ENCODE measurements at regions not wholly inside any gene's neighbourhood (a gene's known extent, or its start where the extent isn't known, plus 50 kb on each side); places are given as distances from the start of the nearest gene placed in this dataset.

DNA sequence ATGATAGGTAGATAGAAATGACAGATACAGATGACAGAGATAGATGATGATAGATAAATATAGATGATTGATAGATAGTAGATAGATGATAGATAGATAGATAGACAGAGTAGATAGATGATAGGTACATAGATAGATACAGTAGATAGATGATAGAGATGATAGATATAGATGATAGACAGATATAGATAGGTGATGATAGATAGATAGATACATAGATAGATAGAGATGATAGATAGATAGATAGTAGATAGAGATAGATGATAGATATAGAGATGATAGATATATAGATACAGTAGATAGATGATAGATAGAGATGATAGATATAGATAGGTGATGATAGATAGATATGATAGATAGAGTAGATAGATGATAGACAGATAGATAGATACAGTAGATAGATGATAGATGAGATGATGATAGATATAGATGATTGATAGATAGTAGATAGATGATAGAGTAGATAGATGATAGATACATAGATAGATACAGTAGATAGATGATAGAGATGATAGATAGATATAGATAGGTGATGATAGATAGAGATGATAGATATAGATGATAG, 95.7 kb upstream of the SMIM23 start:
- Histone ChIP-seq H2AK5ac (ENCODE audit: low read length) (no peak overlapping the region), H3K27me3 (ENCODE audit: insufficient read depth, low read length) (no peaks in the 10 kb centered on the region), H3K14ac (ENCODE audit: low read length) (no peak overlapping the region), H3K18ac (ENCODE audit: low read length) (no peak overlapping the region), H2AFZ (ENCODE audit: insufficient read depth, low read length, poor library complexity) (no peak overlapping the region), H3K4me2 (ENCODE audit: low read length) (no peak overlapping the region), H3K36me3 (ENCODE audit: control insufficient read depth in 1 of 2, insufficient read depth in 2 of 2, low read length in 2 of 2) (no peaks in the 10 kb centered on the region), H2BK120ac (ENCODE audit: insufficient read depth, low read length, poor library complexity) (no peak overlapping the region), H3K23ac (ENCODE audit: low read length) (no peak overlapping the region), H4K12ac (ENCODE audit: low read depth, low read length) (no peak overlapping the region), H3K4me1 (ENCODE audit: control insufficient read depth in 1 of 2, insufficient read depth in 2 of 2, low read length in 2 of 2) (no peaks in the 10 kb centered on the region), H3K4me3 (ENCODE audit: low read depth, low read length) (no peak overlapping the region), H4K91ac (ENCODE audit: low read depth, low read length) (no peak overlapping the region), H3K9me3 (ENCODE audit: insufficient read depth, low read depth, low read length) (peaks cover 2% of the 10 kb centered on the region), H3K9ac (ENCODE audit: low read length) (no peak overlapping the region), H4K8ac (ENCODE audit: low read depth, low read length) (no peak overlapping the region), H3K4ac (ENCODE audit: low read depth, low read length) (no peak overlapping the region), H3K79me1 (ENCODE audit: low read length) (no peaks in the 10 kb centered on the region), H2BK5ac (ENCODE audit: low read depth, low read length, poor library complexity) (no peak overlapping the region), H3K27ac (ENCODE audit: low read depth, low read length) (no peak overlapping the region), H3K79me2 (ENCODE audit: control insufficient read depth, insufficient read depth, low read length, poor library complexity) (no peaks in the 10 kb centered on the region), H2BK12ac (ENCODE audit: low read length) (no peak overlapping the region)
- no peak for DNase-seq

DNA sequence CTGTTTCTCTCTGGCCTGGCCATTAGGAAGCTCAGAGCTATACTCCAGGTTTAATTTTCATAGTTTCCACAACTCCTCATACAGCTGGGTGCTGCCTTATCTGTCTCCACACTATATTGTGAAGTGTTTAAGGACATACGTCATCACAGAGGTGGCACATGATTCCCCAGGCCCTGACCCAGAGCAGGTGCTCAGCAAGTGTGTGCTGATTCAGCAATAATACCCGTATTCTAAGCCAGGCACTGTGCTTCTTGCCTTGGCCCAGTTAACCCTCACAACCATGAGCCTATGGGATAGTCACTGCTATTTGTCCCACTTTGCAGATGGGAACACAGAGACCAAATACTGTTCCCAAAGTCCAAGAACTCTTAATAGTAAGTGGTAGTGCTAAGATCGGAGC, 93.5 kb upstream of the SMIM23 start:
- Histone ChIP-seq H4K91ac (ENCODE audit: low read depth, low read length) (no peak overlapping the region), H3K79me1 (ENCODE audit: low read length) (no peaks in the 10 kb centered on the region), H2BK5ac (ENCODE audit: low read depth, low read length, poor library complexity) (no peak overlapping the region), H3K14ac (ENCODE audit: low read length) (no peak overlapping the region), H2BK12ac (ENCODE audit: low read length) (no peak overlapping the region), H3K79me2 (ENCODE audit: control insufficient read depth, insufficient read depth, low read length, poor library complexity) (no peaks in the 10 kb centered on the region), H3K36me3 (ENCODE audit: control insufficient read depth in 1 of 2, insufficient read depth in 2 of 2, low read length in 2 of 2) (no peaks in the 10 kb centered on the region), H3K27me3 (ENCODE audit: insufficient read depth, low read length) (no peaks in the 10 kb centered on the region), H3K27ac (ENCODE audit: low read depth, low read length) (no peak overlapping the region), H3K9me3 (ENCODE audit: insufficient read depth, low read depth, low read length) (peaks cover 2% of the 10 kb centered on the region), H3K4me1 (ENCODE audit: control insufficient read depth in 1 of 2, insufficient read depth in 2 of 2, low read length in 2 of 2) (no peaks in the 10 kb centered on the region), H3K18ac (ENCODE audit: low read length) (no peak overlapping the region), H3K4me3 (ENCODE audit: low read depth, low read length) (no peak overlapping the region), H3K9ac (ENCODE audit: low read length) (no peak overlapping the region), H2AK5ac (ENCODE audit: low read length) (no peak overlapping the region), H4K12ac (ENCODE audit: low read depth, low read length) (no peak overlapping the region), H3K4me2 (ENCODE audit: low read length) (no peak overlapping the region), H3K23ac (ENCODE audit: low read length) (no peak overlapping the region), H3K4ac (ENCODE audit: low read depth, low read length) (no peak overlapping the region), H2BK120ac (ENCODE audit: insufficient read depth, low read length, poor library complexity) (no peak overlapping the region), H2AFZ (ENCODE audit: insufficient read depth, low read length, poor library complexity) (no peak overlapping the region), H4K8ac (ENCODE audit: low read depth, low read length) (no peak overlapping the region)
- WGBS (ENCODE audit: extremely low coverage, insufficient coverage, insufficient read length): no CpG with 5 or more reads among the region's 3 CpGs
- no peak for DNase-seq

DNA sequence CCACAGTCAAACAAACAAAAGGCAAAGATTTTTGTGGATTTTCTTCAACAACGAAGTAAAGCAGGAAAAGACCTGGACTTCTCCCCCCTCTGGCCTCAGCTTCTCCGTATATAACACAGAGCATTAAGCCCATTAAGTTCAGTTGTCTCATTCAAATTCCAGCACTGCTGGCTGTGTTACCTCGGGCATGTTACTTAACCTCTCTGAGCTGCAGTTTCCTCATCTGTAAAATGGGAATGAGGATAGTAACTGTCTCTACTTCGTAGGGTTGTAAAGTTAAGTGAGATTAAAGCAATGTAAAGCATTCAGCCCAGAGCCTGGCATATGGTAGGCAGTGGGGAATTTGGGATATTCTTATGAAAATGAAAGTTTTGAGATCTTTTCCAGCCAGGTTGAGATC, 92.7 kb upstream of the SMIM23 start:
- H4K91ac ChIP-seq (ENCODE audit: low read depth, low read length): no peak overlapping the region
- H3K27ac ChIP-seq (ENCODE audit: low read depth, low read length): no peak overlapping the region
- H3K4me1 ChIP-seq (ENCODE audit: control insufficient read depth in 1 of 2, insufficient read depth in 2 of 2, low read length in 2 of 2): no peaks in the 10 kb centered on the region
- H2BK5ac ChIP-seq (ENCODE audit: low read depth, low read length, poor library complexity): no peak overlapping the region
- H3K27me3 ChIP-seq (ENCODE audit: insufficient read depth, low read length): no peaks in the 10 kb centered on the region
- no peak overlapping the region for H2BK120ac ChIP-seq (ENCODE audit: insufficient read depth, low read length, poor library complexity)
- H3K4me3 ChIP-seq (ENCODE audit: low read depth, low read length): no peak overlapping the region
- H4K8ac ChIP-seq (ENCODE audit: low read depth, low read length): no peak overlapping the region
- H2AFZ ChIP-seq (ENCODE audit: insufficient read depth, low read length, poor library complexity): no peak overlapping the region
- no peak overlapping the region for H3K14ac ChIP-seq (ENCODE audit: low read length)
- no peak overlapping the region for H3K23ac ChIP-seq (ENCODE audit: low read length)
- H3K79me2 ChIP-seq (ENCODE audit: control insufficient read depth, insufficient read depth, low read length, poor library complexity): no peaks in the 10 kb centered on the region
- H3K4me2 ChIP-seq (ENCODE audit: low read length): no peak overlapping the region
- no peak overlapping the region for H3K18ac ChIP-seq (ENCODE audit: low read length)
- no CpG with 5 or more reads among the region's 4 CpGs for WGBS (ENCODE audit: extremely low coverage, insufficient coverage, insufficient read length)
- no peak for DNase-seq
- H3K36me3 ChIP-seq (ENCODE audit: control insufficient read depth in 1 of 2, insufficient read depth in 2 of 2, low read length in 2 of 2): no peaks in the 10 kb centered on the region
- no peak overlapping the region for H4K12ac ChIP-seq (ENCODE audit: low read depth, low read length)
- H3K9me3 ChIP-seq (ENCODE audit: insufficient read depth, low read depth, low read length): peaks cover 2% of the 10 kb centered on the region
- no peak overlapping the region for H3K4ac ChIP-seq (ENCODE audit: low read depth, low read length)
- no peak overlapping the region for H2AK5ac ChIP-seq (ENCODE audit: low read length)
- H2BK12ac ChIP-seq (ENCODE audit: low read length): no peak overlapping the region
- H3K9ac ChIP-seq (ENCODE audit: low read length): no peak overlapping the region
- no peaks in the 10 kb centered on the region for H3K79me1 ChIP-seq (ENCODE audit: low read length)

GRCh38 chr5:171693412-171693811, 92.2 kb upstream of the SMIM23 start:
- H2AFZ ChIP-seq (ENCODE audit: insufficient read depth, low read length, poor library complexity): no peak overlapping the region
- H3K9ac ChIP-seq (ENCODE audit: low read length): no peak overlapping the region
- H4K8ac ChIP-seq (ENCODE audit: low read depth, low read length): no peak overlapping the region
- H2BK120ac ChIP-seq (ENCODE audit: insufficient read depth, low read length, poor library complexity): no peak overlapping the region
- no peaks in the 10 kb centered on the region for H3K79me2 ChIP-seq (ENCODE audit: control insufficient read depth, insufficient read depth, low read length, poor library complexity)
- no peaks in the 10 kb centered on the region for H3K4me1 ChIP-seq (ENCODE audit: control insufficient read depth in 1 of 2, insufficient read depth in 2 of 2, low read length in 2 of 2)
- H3K23ac ChIP-seq (ENCODE audit: low read length): no peak overlapping the region
- DNase-seq: no peak
- H3K36me3 ChIP-seq (ENCODE audit: control insufficient read depth in 1 of 2, insufficient read depth in 2 of 2, low read length in 2 of 2): no peaks in the 10 kb centered on the region
- no peaks in the 10 kb centered on the region for H3K27me3 ChIP-seq (ENCODE audit: insufficient read depth, low read length)
- no peak overlapping the region for H2BK12ac ChIP-seq (ENCODE audit: low read length)
- H4K12ac ChIP-seq (ENCODE audit: low read depth, low read length): no peak overlapping the region
- H3K18ac ChIP-seq (ENCODE audit: low read length): no peak overlapping the region
- H3K14ac ChIP-seq (ENCODE audit: low read length): no peak overlapping the region
- no peak overlapping the region for H3K4ac ChIP-seq (ENCODE audit: low read depth, low read length)
- no peaks in the 10 kb centered on the region for H3K79me1 ChIP-seq (ENCODE audit: low read length)
- H2BK5ac ChIP-seq (ENCODE audit: low read depth, low read length, poor library complexity): no peak overlapping the region
- no peak overlapping the region for H3K4me3 ChIP-seq (ENCODE audit: low read depth, low read length)
- no peak overlapping the region for H2AK5ac ChIP-seq (ENCODE audit: low read length)
- peaks cover 2% of the 10 kb centered on the region for H3K9me3 ChIP-seq (ENCODE audit: insufficient read depth, low read depth, low read length)
- WGBS (ENCODE audit: extremely low coverage, insufficient coverage, insufficient read length): no CpG with 5 or more reads among the region's 3 CpGs
- no peak overlapping the region for H3K4me2 ChIP-seq (ENCODE audit: low read length)
- H4K91ac ChIP-seq (ENCODE audit: low read depth, low read length): no peak overlapping the region
- no peak overlapping the region for H3K27ac ChIP-seq (ENCODE audit: low read depth, low read length)
